ENCODE measurements at regions not wholly inside any gene's neighbourhood (a gene's known extent, or its start where the extent isn't known, plus 50 kb on each side); places are given as distances from the start of the nearest gene placed in this dataset.

GRCh38 chr2:56068746-56069145, 115.0 kb upstream of the CCDC85A start:
- no peak for DNase-seq (ENCODE audit: low spot score)
- no peak for TF ChIP-seq CTCF (IDR thresholded peaks at IDR 0.05; ENCODE audit: extremely low read depth, missing control alignments)

GRCh38 chr2:56077359-56077915, 106.4 kb upstream of the CCDC85A start:
- TF ChIP-seq CTCF (IDR thresholded peaks at IDR 0.05; ENCODE audit: extremely low read depth, missing control alignments) = peak; percentile 14
- DNase-seq (ENCODE audit: low spot score) = no peak

- DNase-seq (ENCODE audit: low spot score) = no peak
- no peak for TF ChIP-seq CTCF (IDR thresholded peaks at IDR 0.05; ENCODE audit: extremely low read depth, missing control alignments)
Observed at GRCh38 chr2:56082665-56083064, 101.1 kb upstream of the CCDC85A start.

- no peak for DNase-seq (ENCODE audit: low spot score)
- TF ChIP-seq CTCF (IDR thresholded peaks at IDR 0.05; ENCODE audit: extremely low read depth, missing control alignments) = no peak
Observed at GRCh38 chr2:56084111-56084901, 99.5 kb upstream of the CCDC85A start.

GRCh38 chr2:56086336-56086735, 97.5 kb upstream of the CCDC85A start:
- no peak for TF ChIP-seq CTCF (IDR thresholded peaks at IDR 0.05; ENCODE audit: extremely low read depth, missing control alignments)
- DNase-seq (ENCODE audit: low spot score) = no peak

GRCh38 chr2:56088411-56088810, 95.4 kb upstream of the CCDC85A start:
- TF ChIP-seq CTCF (IDR thresholded peaks at IDR 0.05; ENCODE audit: extremely low read depth, missing control alignments) = no peak
- DNase-seq (ENCODE audit: low spot score) = no peak

GRCh38 chr2:56089931-56090330, 93.9 kb upstream of the CCDC85A start:
- no peak for TF ChIP-seq CTCF (IDR thresholded peaks at IDR 0.05; ENCODE audit: extremely low read depth, missing control alignments)
- DNase-seq (ENCODE audit: low spot score) = no peak

All from GM20000 (cell line).